Gastroesophageal sphincter (tissue), 4 donors: ENCODE measurements at regions not wholly inside any gene's neighbourhood (a gene's known extent, or its start where the extent isn't known, plus 50 kb on each side); places are given as distances from the start of the nearest gene placed in this dataset.

Source experiments
- ATAC-seq: fragments of 150-250 bp; one replicate; pipeline ENCODE4 v1.9.1; 2016; ENCODE audit warnings: mild to moderate bottlenecking, moderate library complexity
- H3K27ac ChIP-seq, 4 donors: fragments of 200-600 bp; sonication (generic) in 3 of 4; 1 replicate in 3 of 4; 2 replicates in 1 of 4; pipeline ENCODE4 v1.5.1; 2016 to 2019
- H3K27me3 ChIP-seq: fragments of 200-600 bp; sonication (generic); one replicate; pipeline ENCODE4 v1.5.1; 2019
- H3K36me3 ChIP-seq, 2 donors: fragments of 200-600 bp; sonication (generic); one replicate each; pipeline ENCODE4 v1.5.1; 2019; ENCODE audit warnings: control low read depth in 1 of 2
- H3K4me1 ChIP-seq, 3 donors: fragments of 200-600 bp; sonication (generic); 1 replicate in 2 of 3; 2 replicates in 1 of 3; pipeline ENCODE4 v1.5.1; 2016 to 2019; ENCODE audit warnings: control low read depth in 2 of 3
- H3K4me3 ChIP-seq, 2 donors: fragments of 200-600 bp; sonication (generic); one replicate each; pipeline ENCODE4 v1.5.1; 2019; ENCODE audit warnings: mild to moderate bottlenecking in 1 of 2, moderate library complexity in 1 of 2
- H3K9me3 ChIP-seq, 3 donors: fragments of 200-600 bp; sonication (generic); one replicate each; pipeline ENCODE4 v1.5.1; 2017 to 2019; ENCODE audit warnings: control low read depth in 2 of 3
- EP300 ChIP-seq: sonication (generic); formaldehyde crosslinking; IDR thresholded peaks from one replicate; pipeline ENCODE4 v1.6.1; 2017; ENCODE audit warnings: antibody characterized with exemption, mild to moderate bottlenecking
- POLR2A ChIP-seq, 2 donors: fragments of 450-650 bp; IDR thresholded peaks; one replicate each; pipeline ENCODE4 v1.6.1; 2017; ENCODE audit warnings: antibody characterized with exemption in 2 of 2, mild to moderate bottlenecking in 2 of 2, moderate library complexity in 1 of 2
- POLR2AphosphoS5 ChIP-seq: sonication (generic); formaldehyde crosslinking; IDR thresholded peaks from one replicate; pipeline ENCODE4 v1.6.1; 2017; ENCODE audit warnings: antibody characterized with exemption
- WGBS, 2 donors: methylation state at CpG; one replicate each; pipeline ENCODE4 v1.1.5; 2018; ENCODE audit warnings: low coverage in 1 of 2; 5-methylcytosine and 5-hydroxymethylcytosine counted together
- TF ChIP-seq, protein P1 (sequence below), 4 experiments: fragments of 200-600 bp in 2 of 4; fragments of 450-650 bp in 2 of 4; sonication (generic) in 1 of 4; IDR thresholded peaks; one replicate each; pipeline ENCODE4 v1.5.1; 2017 to 2019; ENCODE audit warnings: antibody characterized with exemption in 4 of 4, mild to moderate bottlenecking in 2 of 4, moderate library complexity in 2 of 4

DNA sequence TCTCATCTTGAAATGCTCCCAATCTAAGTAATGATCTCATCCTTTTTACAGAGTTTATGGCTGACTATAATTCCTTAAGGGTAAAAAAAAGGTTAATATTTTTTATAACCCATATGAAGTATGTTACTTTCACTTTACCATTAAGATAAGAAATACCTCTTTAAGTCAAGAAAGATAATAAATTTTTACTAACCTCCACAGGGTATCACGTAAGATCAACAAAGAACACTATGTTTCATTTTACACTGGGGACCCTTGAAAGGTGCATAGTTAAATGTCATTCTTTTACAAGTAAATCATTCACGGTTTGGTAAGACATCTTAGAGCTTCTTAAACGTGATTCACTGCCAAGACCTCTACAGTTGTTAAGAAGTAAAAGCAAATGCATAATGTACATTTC lies 472.7 kb upstream of the CDH9 start:
- TF ChIP-seq POLR2A (IDR thresholded peaks at IDR 0.05) (no peak), POLR2AphosphoS5 (no peak), EP300 (no peak)
- TF ChIP-seq, protein P1, sequence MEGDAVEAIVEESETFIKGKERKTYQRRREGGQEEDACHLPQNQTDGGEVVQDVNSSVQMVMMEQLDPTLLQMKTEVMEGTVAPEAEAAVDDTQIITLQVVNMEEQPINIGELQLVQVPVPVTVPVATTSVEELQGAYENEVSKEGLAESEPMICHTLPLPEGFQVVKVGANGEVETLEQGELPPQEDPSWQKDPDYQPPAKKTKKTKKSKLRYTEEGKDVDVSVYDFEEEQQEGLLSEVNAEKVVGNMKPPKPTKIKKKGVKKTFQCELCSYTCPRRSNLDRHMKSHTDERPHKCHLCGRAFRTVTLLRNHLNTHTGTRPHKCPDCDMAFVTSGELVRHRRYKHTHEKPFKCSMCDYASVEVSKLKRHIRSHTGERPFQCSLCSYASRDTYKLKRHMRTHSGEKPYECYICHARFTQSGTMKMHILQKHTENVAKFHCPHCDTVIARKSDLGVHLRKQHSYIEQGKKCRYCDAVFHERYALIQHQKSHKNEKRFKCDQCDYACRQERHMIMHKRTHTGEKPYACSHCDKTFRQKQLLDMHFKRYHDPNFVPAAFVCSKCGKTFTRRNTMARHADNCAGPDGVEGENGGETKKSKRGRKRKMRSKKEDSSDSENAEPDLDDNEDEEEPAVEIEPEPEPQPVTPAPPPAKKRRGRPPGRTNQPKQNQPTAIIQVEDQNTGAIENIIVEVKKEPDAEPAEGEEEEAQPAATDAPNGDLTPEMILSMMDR (IDR thresholded peaks at IDR 0.05): no peak
- Histone ChIP-seq H3K4me1 (no peaks in the 10 kb centered on the region), H3K27ac (no peak overlapping the region), H3K36me3 (no peaks in the 10 kb centered on the region), H3K9me3 (no peaks in the 10 kb centered on the region), H3K4me3 (no peak overlapping the region), H3K27me3 (no peaks in the 10 kb centered on the region)
- WGBS, 2 donors: 24 to 28% methylated on average over 3 of the region's 3 CpGs
- no peak for ATAC-seq

DNA sequence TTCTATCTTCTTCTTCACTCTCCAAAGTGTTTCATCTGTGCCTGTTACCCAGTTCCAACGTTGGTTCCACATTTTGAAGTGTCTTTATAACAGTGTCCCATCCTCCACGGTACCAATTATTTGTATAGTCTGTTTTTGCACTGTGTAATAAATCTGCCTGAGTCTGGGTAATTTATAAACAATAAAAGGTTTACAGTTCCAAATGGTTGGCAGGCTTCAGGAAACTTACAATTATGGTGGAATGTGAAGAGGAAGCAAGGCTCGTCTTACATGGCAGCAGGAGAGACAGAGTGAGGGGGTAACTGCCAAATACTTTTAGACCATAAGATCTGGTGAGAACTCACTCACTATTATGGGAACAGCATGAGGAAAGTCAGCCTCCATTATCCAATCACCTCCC lies 465.4 kb upstream of the CDH9 start:
- Histone ChIP-seq H3K27me3 (no peaks in the 10 kb centered on the region), H3K36me3 (no peaks in the 10 kb centered on the region), H3K4me3 (no peak overlapping the region), H3K4me1 (no peaks in the 10 kb centered on the region), H3K27ac (no peak overlapping the region), H3K9me3 (no peaks in the 10 kb centered on the region)
- TF ChIP-seq EP300 (no peak), POLR2AphosphoS5 (no peak), POLR2A (IDR thresholded peaks at IDR 0.05) (no peak)
- TF ChIP-seq, protein P1 (IDR thresholded peaks at IDR 0.05): no peak
- WGBS, 2 donors: 33 to 58% methylated on average over 3 of the region's 3 CpGs
- ATAC-seq: no peak

DNA sequence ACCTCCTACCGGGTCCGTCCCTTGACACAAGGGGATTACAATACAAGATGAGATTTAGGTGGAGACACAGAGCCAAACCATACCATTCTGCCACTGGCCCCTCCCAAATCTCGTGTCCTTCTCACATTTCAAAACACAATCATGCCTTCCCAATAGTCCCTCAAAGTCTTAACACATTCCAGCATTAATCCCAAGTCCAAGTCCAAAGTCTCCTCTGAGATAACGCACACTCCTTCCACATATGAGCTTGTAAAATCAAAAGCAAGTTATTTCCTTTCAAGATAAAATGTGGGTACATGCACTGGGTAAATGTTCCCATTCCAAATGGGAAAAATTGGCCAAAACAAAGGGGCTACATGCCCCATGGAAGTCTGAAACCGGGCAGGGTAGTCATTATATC lies 463.9 kb upstream of the CDH9 start:
- 78 to 80% methylated on average over 4 to 5 of the region's 5 CpGs for WGBS, 2 donors
- TF ChIP-seq, protein P1 (IDR thresholded peaks at IDR 0.05): no peak
- TF ChIP-seq POLR2AphosphoS5 (no peak), POLR2A (IDR thresholded peaks at IDR 0.05) (no peak), EP300 (no peak)
- no peak overlapping the region for H3K27ac ChIP-seq
- H3K9me3 ChIP-seq: no peaks in the 10 kb centered on the region
- no peaks in the 10 kb centered on the region for H3K4me1 ChIP-seq
- H3K27me3 ChIP-seq: no peaks in the 10 kb centered on the region
- ATAC-seq: no peak
- no peak overlapping the region for H3K4me3 ChIP-seq
- H3K36me3 ChIP-seq: no peaks in the 10 kb centered on the region

DNA sequence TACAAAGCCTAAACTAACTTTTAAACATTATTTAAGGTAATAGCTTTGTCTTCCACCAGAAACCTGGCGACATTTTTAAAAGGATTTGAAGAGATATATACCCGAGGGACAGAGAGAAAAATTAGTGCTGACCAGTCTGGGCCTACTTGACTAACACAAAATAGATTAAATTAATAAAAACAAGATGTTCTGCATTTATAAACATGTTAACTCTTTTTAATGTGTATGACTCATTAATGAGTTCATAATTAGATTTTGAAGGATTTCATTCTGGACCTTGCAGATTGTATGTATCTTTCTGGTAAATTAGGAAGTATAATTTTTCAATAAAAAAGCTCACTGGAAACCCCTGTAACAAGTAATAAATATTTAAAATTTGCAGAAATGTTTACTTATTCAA lies 459.1 kb upstream of the CDH9 start:
- Histone ChIP-seq H3K4me3 (no peak overlapping the region), H3K27me3 (no peaks in the 10 kb centered on the region), H3K4me1 (no peaks in the 10 kb centered on the region), H3K27ac (no peak overlapping the region), H3K36me3 (no peaks in the 10 kb centered on the region), H3K9me3 (no peaks in the 10 kb centered on the region)
- TF ChIP-seq, protein P1 (IDR thresholded peaks at IDR 0.05): no peak
- no peak for TF ChIP-seq POLR2A (IDR thresholded peaks at IDR 0.05)
- no peak for TF ChIP-seq EP300
- no peak for TF ChIP-seq POLR2AphosphoS5
- WGBS, 2 donors: 33 to 47% methylated on average over 2 of the region's 2 CpGs
- ATAC-seq: no peak

DNA sequence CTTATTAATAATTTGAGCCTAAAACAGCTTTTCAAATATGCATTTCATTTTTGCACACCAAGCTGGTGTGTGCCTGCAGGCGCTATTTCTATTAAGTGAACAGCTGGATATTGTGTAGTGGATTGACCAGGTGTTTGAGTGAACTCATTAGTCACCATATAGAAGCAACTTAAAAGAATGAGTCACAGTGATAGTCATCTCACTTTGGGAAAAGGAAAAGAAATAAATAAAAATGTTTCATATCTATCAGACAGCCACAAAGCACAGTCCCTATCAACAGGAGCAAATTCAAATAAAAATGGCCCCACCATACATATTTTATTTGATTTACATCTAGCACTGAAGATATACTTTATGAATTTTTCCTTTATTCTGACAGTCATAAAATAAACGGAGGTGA lies 456.5 kb upstream of the CDH9 start:
- 73 to 89% methylated on average over 2 of the region's 2 CpGs for WGBS, 2 donors
- no peak for ATAC-seq
- Histone ChIP-seq H3K36me3 (no peaks in the 10 kb centered on the region), H3K27me3 (no peaks in the 10 kb centered on the region), H3K9me3 (no peaks in the 10 kb centered on the region), H3K4me1 (no peaks in the 10 kb centered on the region), H3K27ac (no peak overlapping the region), H3K4me3 (no peak overlapping the region)
- TF ChIP-seq EP300 (no peak), POLR2A (IDR thresholded peaks at IDR 0.05) (no peak)
